Kidney (tissue), 13 donors: ENCODE measurements at regions not wholly inside any gene's neighbourhood (a gene's known extent, or its start where the extent isn't known, plus 50 kb on each side); places are given as distances from the start of the nearest gene placed in this dataset.

ENCODE experiments used
- DNase-seq, 5 donors: peaks; one replicate each; pipeline ENCODE4 v3.0.0-alpha.2; 2013 to 2020
- FAIRE-seq: peaks from 2 replicates; lab custom pipeline; 2012; peaks lifted over from hg19 to GRCh38; lab: Jason Lieb, UNC
- H3K27ac ChIP-seq, 2 donors: one replicate each; pipeline ENCODE4 v1.7.0; 2013; ENCODE audit warnings: low read depth in 2 of 2, low read length in 2 of 2, inconsistent platforms in 1 of 2
- H3K27me3 ChIP-seq: one replicate; pipeline ENCODE4 v1.7.1; 2013; ENCODE audit warnings: low read length, inconsistent platforms; ENCODE audit not compliant: control insufficient read depth, insufficient read depth
- H3K36me3 ChIP-seq, 3 donors: one replicate each; pipeline versions ENCODE4 v1.7.0 to v1.7.1; 2013; ENCODE audit warnings: low read length in 3 of 3, control low read depth in 1 of 3, inconsistent platforms in 1 of 3; ENCODE audit not compliant: insufficient read depth in 3 of 3, control insufficient read depth in 2 of 3
- H3K4me1 ChIP-seq, 3 donors: one replicate each; pipeline versions ENCODE4 v1.7.0 to v1.7.1; 2013; ENCODE audit warnings: low read length in 3 of 3, inconsistent platforms in 1 of 3, low read depth in 1 of 3; ENCODE audit not compliant: control insufficient read depth in 2 of 3, insufficient read depth in 2 of 3
- H3K4me3 ChIP-seq, 3 donors: one replicate each; pipeline versions ENCODE4 v1.7.0 to v1.8.1; 2013; ENCODE audit warnings: low read length in 3 of 3, control low read depth in 1 of 3, inconsistent platforms in 1 of 3
- H3K9ac ChIP-seq, 3 donors: one replicate each; pipeline versions ENCODE4 v1.7.0 to v1.7.1; 2013; ENCODE audit warnings: low read length in 3 of 3, control low read depth in 1 of 3, inconsistent platforms in 1 of 3
- H3K9me3 ChIP-seq, 3 donors: one replicate each; pipeline versions ENCODE4 v1.7.0 to v1.7.1; 2013; ENCODE audit warnings: low read length in 3 of 3, control low read depth in 1 of 3, inconsistent platforms in 1 of 3; ENCODE audit not compliant: control insufficient read depth in 2 of 3, insufficient read depth in 1 of 3
- intact Hi-C: fragments of 100-400 bp; cut with DNase I; formaldehyde crosslinking; loops from one replicate; pipeline ENCODE4 v1.11.1; 2022
- TF ChIP-seq, protein P1 (sequence below): IDR thresholded peaks from 3 replicates; pipeline ENCODE4 v1.5.1; 2012; ENCODE audit warnings: mild to moderate bottlenecking, moderate library complexity, borderline replicate concordance; ENCODE audit not compliant: insufficient read depth; ENCODE audit errors: extremely low read depth
- donor health status: control.
- donor health status: control.
- donor health status: control.
- donor health status: control.
- donor health status: control.
- donor health status: DM: yes; HTN: yes; CAD: no.
- donor health status: Normal renal cell carcinoma (clear cell type).

DNA sequence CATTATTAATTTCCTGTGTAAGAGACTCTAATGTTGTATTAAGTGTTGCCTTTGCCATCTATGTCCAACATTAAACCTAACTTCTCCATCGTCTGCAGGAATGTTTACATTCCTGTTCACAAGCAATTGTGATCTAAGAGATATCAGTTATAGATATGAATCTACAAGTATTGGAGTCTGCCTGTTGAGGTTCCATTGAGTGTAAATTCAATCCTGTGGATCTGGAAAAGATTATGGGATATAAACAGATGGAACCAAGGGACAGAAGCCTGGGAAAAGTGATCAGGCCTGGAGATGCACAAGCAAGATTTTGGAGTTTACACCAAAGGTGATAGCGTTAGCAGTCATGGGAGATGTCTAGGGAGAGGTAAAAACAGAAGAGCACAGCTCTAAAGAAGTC, 135.5 kb downstream of the LSMEM1 start:
- H3K27me3 ChIP-seq: no peaks in the 10 kb centered on the region
- no peaks in the 10 kb centered on the region for H3K9me3 ChIP-seq
- intact Hi-C loops: no loop called here
- H3K36me3 ChIP-seq: no peaks in the 10 kb centered on the region
- H3K27ac ChIP-seq: no peak overlapping the region
- no peak overlapping the region for H3K9ac ChIP-seq
- FAIRE-seq (no peak), DNase-seq (no peak)
- TF ChIP-seq, protein P1, sequence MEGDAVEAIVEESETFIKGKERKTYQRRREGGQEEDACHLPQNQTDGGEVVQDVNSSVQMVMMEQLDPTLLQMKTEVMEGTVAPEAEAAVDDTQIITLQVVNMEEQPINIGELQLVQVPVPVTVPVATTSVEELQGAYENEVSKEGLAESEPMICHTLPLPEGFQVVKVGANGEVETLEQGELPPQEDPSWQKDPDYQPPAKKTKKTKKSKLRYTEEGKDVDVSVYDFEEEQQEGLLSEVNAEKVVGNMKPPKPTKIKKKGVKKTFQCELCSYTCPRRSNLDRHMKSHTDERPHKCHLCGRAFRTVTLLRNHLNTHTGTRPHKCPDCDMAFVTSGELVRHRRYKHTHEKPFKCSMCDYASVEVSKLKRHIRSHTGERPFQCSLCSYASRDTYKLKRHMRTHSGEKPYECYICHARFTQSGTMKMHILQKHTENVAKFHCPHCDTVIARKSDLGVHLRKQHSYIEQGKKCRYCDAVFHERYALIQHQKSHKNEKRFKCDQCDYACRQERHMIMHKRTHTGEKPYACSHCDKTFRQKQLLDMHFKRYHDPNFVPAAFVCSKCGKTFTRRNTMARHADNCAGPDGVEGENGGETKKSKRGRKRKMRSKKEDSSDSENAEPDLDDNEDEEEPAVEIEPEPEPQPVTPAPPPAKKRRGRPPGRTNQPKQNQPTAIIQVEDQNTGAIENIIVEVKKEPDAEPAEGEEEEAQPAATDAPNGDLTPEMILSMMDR: no peak
- H3K4me1 ChIP-seq: no peaks in the 10 kb centered on the region
- no peak overlapping the region for H3K4me3 ChIP-seq

DNA sequence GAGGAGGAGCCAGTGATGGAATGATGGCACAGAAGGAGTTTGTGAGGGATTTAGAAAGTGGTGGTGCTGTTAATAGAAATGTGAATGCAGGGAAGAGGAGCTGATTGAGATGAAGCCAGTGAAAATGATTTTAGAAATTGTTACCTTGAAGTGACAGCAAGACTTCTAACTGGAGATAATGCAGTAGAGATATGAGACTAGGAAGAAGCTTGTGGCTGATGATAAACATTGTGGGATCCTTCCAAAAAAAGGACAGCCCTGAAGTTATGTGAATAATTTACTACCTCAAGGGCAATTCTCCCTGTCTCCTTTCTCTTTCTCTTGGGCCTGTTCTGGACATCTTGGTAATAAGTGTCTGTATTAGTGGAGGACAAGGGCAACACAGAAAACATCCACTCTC, 138.6 kb downstream of the LSMEM1 start:
- no peak overlapping the region for H3K27ac ChIP-seq
- DNase-seq (no peak), FAIRE-seq (no peak)
- H3K4me1 ChIP-seq: no peaks in the 10 kb centered on the region
- no peaks in the 10 kb centered on the region for H3K9me3 ChIP-seq
- intact Hi-C loops: no loop called here
- TF ChIP-seq, protein P1: no peak
- H3K4me3 ChIP-seq: no peak overlapping the region
- no peaks in the 10 kb centered on the region for H3K36me3 ChIP-seq
- no peaks in the 10 kb centered on the region for H3K27me3 ChIP-seq
- H3K9ac ChIP-seq: no peak overlapping the region

DNA sequence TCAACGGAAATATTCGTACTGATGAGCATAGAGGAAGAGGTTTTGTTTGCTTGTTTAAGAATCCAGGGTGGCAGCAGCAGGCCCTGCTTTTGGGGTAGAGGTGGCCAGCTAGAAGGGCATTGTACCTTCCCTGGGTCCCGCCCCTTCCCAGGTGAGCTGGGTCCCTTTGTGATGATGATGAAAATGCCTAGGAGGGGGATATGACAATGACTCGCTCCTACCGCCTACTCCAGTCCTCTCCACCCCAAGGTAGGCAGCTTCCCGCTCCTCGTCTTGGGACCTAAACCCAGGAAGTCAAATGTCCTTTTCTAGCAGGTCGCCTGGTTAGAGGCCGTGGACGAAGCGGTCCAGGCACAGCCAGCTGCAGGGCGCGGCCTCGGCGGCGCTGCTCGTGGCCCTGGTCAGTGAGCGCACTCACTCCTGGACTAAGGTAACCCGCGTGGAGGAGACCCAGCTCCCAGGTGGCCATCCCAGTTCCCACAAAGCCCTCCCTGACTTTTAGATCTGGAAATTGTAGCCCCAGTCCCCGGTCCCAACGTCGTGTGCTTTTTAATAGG, 141.4 kb downstream of the LSMEM1 start:
- FAIRE-seq (no peak), DNase-seq (no peak)
- intact Hi-C loops: no loop called here
- Histone ChIP-seq H3K27ac (no peak overlapping the region), H3K9me3 (peaks cover 0 to 4% (median 0%) of the 10 kb centered on the region in 3 donors), H3K36me3 (no peaks in the 10 kb centered on the region), H3K4me1 (no peaks in the 10 kb centered on the region), H3K9ac (no peak overlapping the region), H3K27me3 (no peaks in the 10 kb centered on the region), H3K4me3 (no peak overlapping the region)
- TF ChIP-seq, protein P1: no peak

DNA sequence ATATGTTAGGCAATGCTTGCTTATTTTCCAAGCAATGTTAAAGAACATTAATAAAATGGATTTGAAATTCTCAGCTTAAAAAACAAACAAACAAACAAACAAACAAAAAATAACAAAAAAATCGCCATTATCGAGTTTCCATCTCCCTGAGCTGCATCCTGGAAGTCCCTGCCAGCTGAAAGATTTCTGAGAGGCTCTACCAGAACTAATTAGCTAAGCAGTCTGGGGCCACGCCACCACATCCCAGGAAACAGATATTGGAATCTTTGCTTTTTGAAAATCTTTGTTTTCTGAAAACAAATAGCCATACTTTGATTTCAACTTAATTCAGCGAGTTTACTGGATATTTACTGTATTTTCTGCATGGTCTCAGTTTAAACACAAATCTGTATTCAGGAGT, 143.6 kb downstream of the LSMEM1 start:
- no peaks in the 10 kb centered on the region for H3K4me1 ChIP-seq
- H3K27ac ChIP-seq: no peak overlapping the region
- no peaks in the 10 kb centered on the region for H3K27me3 ChIP-seq
- no peaks in the 10 kb centered on the region for H3K36me3 ChIP-seq
- intact Hi-C loops: no loop called here
- no peak overlapping the region for H3K4me3 ChIP-seq
- no peak overlapping the region for H3K9ac ChIP-seq
- H3K9me3 ChIP-seq: peaks cover 0 to 4% (median 0%) of the 10 kb centered on the region in 3 donors
- DNase-seq: no peak
- no peak for FAIRE-seq
- TF ChIP-seq, protein P1: no peak
